Mesenchymal stem cell (in vitro differentiated cells and primary cell): ENCODE measurements at regions not wholly inside any gene's neighbourhood (a gene's known extent, or its start where the extent isn't known, plus 50 kb on each side); places are given as distances from the start of the nearest gene placed in this dataset.

Source experiments
- DNase-seq: peaks from one replicate; pipeline ENCODE4 v3.0.0-alpha.2; 2013
- H2AFZ ChIP-seq: one replicate; pipeline ENCODE4 v1.6.1; 2013; ENCODE audit warnings: low read depth, mild to moderate bottlenecking, control low read depth, inconsistent platforms, low read length, moderate library complexity
- H2AK5ac ChIP-seq: 2 replicates; pipeline ENCODE4 v1.6.1; 2013; ENCODE audit warnings: low read length, moderate library complexity, mild to moderate bottlenecking, inconsistent platforms; ENCODE audit not compliant: severe bottlenecking
- H2BK120ac ChIP-seq: one replicate; pipeline ENCODE4 v1.6.1; 2013; ENCODE audit warnings: low read depth, mild to moderate bottlenecking, inconsistent platforms, low read length, moderate library complexity
- H2BK12ac ChIP-seq, 2 experiments: one replicate each; pipeline ENCODE4 v1.6.1; 2013; ENCODE audit warnings: inconsistent platforms in 2 of 2, low read length in 2 of 2, mild to moderate bottlenecking in 2 of 2, moderate library complexity in 2 of 2, control low read depth in 1 of 2
- H2BK15ac ChIP-seq: one replicate; pipeline ENCODE4 v1.6.1; 2013; ENCODE audit warnings: mild to moderate bottlenecking, low read depth, inconsistent platforms; ENCODE audit not compliant: poor library complexity, severe bottlenecking
- H2BK5ac ChIP-seq: 2 replicates; pipeline ENCODE4 v1.6.1; 2013; ENCODE audit warnings: low read depth, mild to moderate bottlenecking, low read length, control low read depth, inconsistent platforms; ENCODE audit not compliant: poor library complexity, severe bottlenecking
- H3K14ac ChIP-seq, 2 experiments: one replicate each; pipeline ENCODE4 v1.6.1; 2013; ENCODE audit warnings: inconsistent platforms in 2 of 2, low read length in 2 of 2, control low read depth in 1 of 2, mild to moderate bottlenecking in 1 of 2, moderate library complexity in 1 of 2
- H3K18ac ChIP-seq, 2 experiments: one replicate each; pipeline ENCODE4 v1.6.1; 2013; ENCODE audit warnings: inconsistent platforms in 2 of 2, low read length in 2 of 2, control low read depth in 1 of 2, low read depth in 1 of 2, mild to moderate bottlenecking in 1 of 2
- H3K23ac ChIP-seq, 2 experiments: one replicate each; pipeline ENCODE4 v1.6.1; 2013; ENCODE audit warnings: inconsistent platforms in 2 of 2, low read length in 2 of 2, mild to moderate bottlenecking in 2 of 2, moderate library complexity in 2 of 2, control low read depth in 1 of 2
- H3K27ac ChIP-seq: 2 replicates; pipeline ENCODE4 v1.5.1; 2013; ENCODE audit warnings: mild to moderate bottlenecking, moderate library complexity, low read length, control low read depth, inconsistent platforms; ENCODE audit not compliant: poor library complexity, severe bottlenecking
- H3K27me3 ChIP-seq, 2 experiments: 2 replicates each; pipeline versions ENCODE4 v1.6.1 to v1.7.0; 2013; ENCODE audit warnings: low read length in 2 of 2, mild to moderate bottlenecking in 2 of 2, moderate library complexity in 2 of 2, control low read depth in 1 of 2, inconsistent platforms in 1 of 2; ENCODE audit not compliant: control insufficient read depth in 1 of 2, insufficient read depth in 1 of 2
- H3K36me3 ChIP-seq, 2 experiments: 2 replicates each; pipeline versions ENCODE4 v1.6.1 to v1.7.0; 2013; ENCODE audit warnings: low read length in 2 of 2, control low read depth in 1 of 2, inconsistent platforms in 1 of 2, low read depth in 1 of 2, mild to moderate bottlenecking in 1 of 2; ENCODE audit not compliant: insufficient read depth in 2 of 2, control insufficient read depth in 1 of 2
- H3K4ac ChIP-seq, 2 experiments: one replicate each; pipeline ENCODE4 v1.6.1; 2013; ENCODE audit warnings: inconsistent platforms in 2 of 2, low read length in 2 of 2, mild to moderate bottlenecking in 2 of 2, moderate library complexity in 2 of 2, control low read depth in 1 of 2, low read depth in 1 of 2
- H3K4me1 ChIP-seq: 2 replicates; pipeline ENCODE4 v1.6.1; 2013; ENCODE audit warnings: low read depth, low read length, control low read depth; ENCODE audit not compliant: control insufficient read depth, insufficient read depth
- H3K4me2 ChIP-seq: 2 replicates; pipeline ENCODE4 v1.6.1; 2013; ENCODE audit warnings: low read length, mild to moderate bottlenecking, inconsistent platforms; ENCODE audit not compliant: poor library complexity, severe bottlenecking
- H3K4me3 ChIP-seq, 2 experiments: 2 replicates each; pipeline versions ENCODE4 v1.5.1 to v1.7.0; 2013; ENCODE audit warnings: low read length in 2 of 2, mild to moderate bottlenecking in 2 of 2, control low read depth in 1 of 2, low read depth in 1 of 2; ENCODE audit not compliant: insufficient read depth in 1 of 2
- H3K79me1 ChIP-seq: replicated peaks from 2 replicates; pipeline ENCODE4 v1.6.1; 2013; ENCODE audit warnings: mild to moderate bottlenecking, control low read depth, low read length, inconsistent platforms; ENCODE audit not compliant: poor library complexity, severe bottlenecking
- H3K9ac ChIP-seq: 2 replicates; pipeline ENCODE4 v1.7.0; 2013; ENCODE audit warnings: mild to moderate bottlenecking, low read length, moderate library complexity
- H3K9me3 ChIP-seq: 2 replicates; pipeline ENCODE4 v1.7.0; 2013; ENCODE audit warnings: mild to moderate bottlenecking, low read length; ENCODE audit not compliant: control insufficient read depth
- H4K8ac ChIP-seq: one replicate; pipeline ENCODE4 v1.6.1; 2013; ENCODE audit warnings: inconsistent platforms, mild to moderate bottlenecking, low read length, moderate library complexity
- H4K91ac ChIP-seq: one replicate; pipeline ENCODE4 v1.6.1; 2013; ENCODE audit warnings: mild to moderate bottlenecking, low read length, inconsistent platforms
- WGBS: methylation state at CpG from one replicate; pipeline ENCODE4 v1.1.7; 2013; ENCODE audit warnings: mixed read lengths; 5-methylcytosine and 5-hydroxymethylcytosine counted together

DNA sequence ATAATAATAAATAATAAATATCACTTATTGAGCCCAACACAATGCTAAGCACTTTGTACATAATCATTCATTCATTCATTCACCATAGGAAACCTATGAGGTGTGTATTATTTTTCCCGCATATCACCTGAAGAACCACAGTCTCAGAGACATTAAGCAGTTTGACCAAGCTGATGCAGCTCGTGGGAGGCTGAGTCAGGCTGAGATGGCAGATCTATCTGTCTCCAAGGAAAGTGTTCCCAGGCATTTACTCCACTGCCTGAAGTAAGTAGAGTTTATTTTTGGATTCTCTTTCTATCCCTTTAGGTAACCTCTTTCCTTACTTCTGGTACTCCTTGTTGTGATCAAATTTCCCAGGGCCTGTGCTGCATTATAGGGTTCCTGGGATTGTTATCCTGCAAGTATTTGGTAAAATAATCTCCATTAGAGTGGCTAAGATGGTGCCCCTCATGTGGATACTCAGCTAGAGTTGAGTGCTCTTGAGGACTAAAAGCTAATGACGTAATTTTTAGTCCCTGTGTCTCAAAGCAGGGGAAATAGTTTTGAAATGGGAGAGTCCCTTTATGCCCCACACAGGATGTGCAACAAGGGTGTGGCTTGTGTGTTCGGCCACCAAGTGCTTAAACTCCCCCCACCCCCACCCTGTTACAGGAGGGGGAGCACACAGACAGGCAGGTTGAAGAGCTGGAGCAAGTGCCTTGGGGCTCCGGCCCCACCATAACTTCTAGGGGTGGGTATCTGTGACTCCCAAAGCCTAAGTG lies 467.0 kb downstream of the STIM2 start:
- no peak overlapping the region for H3K18ac ChIP-seq
- H3K27me3 ChIP-seq, result no peaks in the 10 kb centered on the region
- 79% methylated on average over 4 of the region's 5 CpGs for WGBS

DNA sequence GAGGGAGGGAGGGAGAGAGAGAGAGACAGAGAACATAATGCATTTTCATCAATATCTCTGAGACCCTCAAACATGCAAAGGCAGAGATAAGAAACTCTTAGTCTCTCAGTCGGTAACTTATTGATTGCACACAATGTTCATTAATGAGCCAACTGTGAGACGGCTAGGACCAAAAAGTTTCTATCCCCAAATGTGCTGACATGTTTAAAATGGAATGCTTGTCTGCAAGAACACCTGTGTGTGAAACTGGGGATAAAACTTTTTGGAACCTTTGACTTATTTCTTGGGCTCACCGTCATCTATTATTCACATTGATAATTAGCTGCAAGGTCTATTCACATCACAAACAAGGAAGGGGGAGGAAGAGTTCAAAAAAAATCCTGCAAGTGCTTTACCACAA lies 477.9 kb downstream of the STIM2 start:
- H3K14ac ChIP-seq, result no peak overlapping the region
- 90% methylated on average over 2 of the region's 3 CpGs for WGBS
- H3K79me1 ChIP-seq, result no peaks in the 10 kb centered on the region
- H2BK120ac ChIP-seq, result no peak overlapping the region
- no peaks in the 10 kb centered on the region for H3K27me3 ChIP-seq
- no peak overlapping the region for H3K9ac ChIP-seq
- H3K18ac ChIP-seq, result no peak overlapping the region
- H4K91ac ChIP-seq, result no peak overlapping the region
- H3K4me2 ChIP-seq, result no peak overlapping the region
- H3K4ac ChIP-seq, result no peak overlapping the region
- no peaks in the 10 kb centered on the region for H3K36me3 ChIP-seq
- H2BK12ac ChIP-seq, result no peak overlapping the region
- no peak overlapping the region for H2BK5ac ChIP-seq
- no peak overlapping the region for H2AFZ ChIP-seq
- no peak overlapping the region for H4K8ac ChIP-seq
- no peak for DNase-seq
- no peak overlapping the region for H2AK5ac ChIP-seq
- no peak overlapping the region for H2BK15ac ChIP-seq
- no peak overlapping the region for H3K23ac ChIP-seq
- peaks cover 7% of the 10 kb centered on the region for H3K9me3 ChIP-seq
- H3K4me1 ChIP-seq, result no peaks in the 10 kb centered on the region
- no peak overlapping the region for H3K27ac ChIP-seq
- H3K4me3 ChIP-seq, result no peak overlapping the region

More for the DNA sequence above, 467.0 kb downstream of the STIM2 start:
- no peak overlapping the region for H2AFZ ChIP-seq
- no peaks in the 10 kb centered on the region for H3K4me1 ChIP-seq
- no peak overlapping the region for H2BK120ac ChIP-seq
- DNase-seq, result no peak
- no peak overlapping the region for H3K14ac ChIP-seq
- no peaks in the 10 kb centered on the region for H3K79me1 ChIP-seq
- H2BK15ac ChIP-seq, result no peak overlapping the region
- H3K4ac ChIP-seq, result no peak overlapping the region
- H4K8ac ChIP-seq, result no peak overlapping the region
- no peaks in the 10 kb centered on the region for H3K36me3 ChIP-seq
- no peak overlapping the region for H2BK5ac ChIP-seq
- H4K91ac ChIP-seq, result no peak overlapping the region
- H3K27ac ChIP-seq, result no peak overlapping the region
- H3K9ac ChIP-seq, result no peak overlapping the region
- H2AK5ac ChIP-seq, result no peak overlapping the region
- no peak overlapping the region for H3K4me3 ChIP-seq
- H3K9me3 ChIP-seq, result no peaks in the 10 kb centered on the region
- H3K23ac ChIP-seq, result no peak overlapping the region
- H3K4me2 ChIP-seq, result no peak overlapping the region
- no peak overlapping the region for H2BK12ac ChIP-seq

GRCh38 chr4:27343411-27343810 lies 482.8 kb downstream of the STIM2 start:
- H3K27me3 ChIP-seq, result no peaks in the 10 kb centered on the region
- H3K14ac ChIP-seq, result no peak overlapping the region
- H3K4me1 ChIP-seq, result no peaks in the 10 kb centered on the region
- H3K79me1 ChIP-seq, result no peaks in the 10 kb centered on the region
- no peak overlapping the region for H2AK5ac ChIP-seq
- no peak overlapping the region for H2BK120ac ChIP-seq
- no peak overlapping the region for H3K23ac ChIP-seq
- H2BK5ac ChIP-seq, result no peak overlapping the region
- H2BK12ac ChIP-seq, result no peak overlapping the region
- no peak overlapping the region for H4K8ac ChIP-seq
- no peak overlapping the region for H3K27ac ChIP-seq
- no peak overlapping the region for H2BK15ac ChIP-seq
- no peak overlapping the region for H3K4me3 ChIP-seq
- no peak overlapping the region for H4K91ac ChIP-seq
- no peaks in the 10 kb centered on the region for H3K36me3 ChIP-seq
- H3K9me3 ChIP-seq, result peaks cover 4% of the 10 kb centered on the region
- H3K9ac ChIP-seq, result no peak overlapping the region
- DNase-seq, result no peak
- no peak overlapping the region for H3K4me2 ChIP-seq
- WGBS, result no CpG with 5 or more reads among the region's 3 CpGs
- H2AFZ ChIP-seq, result no peak overlapping the region
- H3K4ac ChIP-seq, result no peak overlapping the region
- no peak overlapping the region for H3K18ac ChIP-seq

- H3K14ac ChIP-seq, result no peak overlapping the region
- no peak overlapping the region for H3K4me2 ChIP-seq
- H2BK12ac ChIP-seq, result no peak overlapping the region
- 61% methylated on average over 3 of the region's 3 CpGs for WGBS
- no peak overlapping the region for H4K91ac ChIP-seq
- no peak overlapping the region for H2BK5ac ChIP-seq
- no peak overlapping the region for H2AK5ac ChIP-seq
- H3K27me3 ChIP-seq, result no peaks in the 10 kb centered on the region
- DNase-seq, result peak; percentile 5
- H3K9ac ChIP-seq, result no peak overlapping the region
- H3K4ac ChIP-seq, result no peak overlapping the region
- no peak overlapping the region for H4K8ac ChIP-seq
- no peak overlapping the region for H2BK120ac ChIP-seq
- no peaks in the 10 kb centered on the region for H3K36me3 ChIP-seq
- H3K18ac ChIP-seq, result no peak overlapping the region
- no peak overlapping the region for H2AFZ ChIP-seq
- no peaks in the 10 kb centered on the region for H3K4me1 ChIP-seq
- no peak overlapping the region for H3K23ac ChIP-seq
- H3K4me3 ChIP-seq, result no peak overlapping the region
- no peak overlapping the region for H3K27ac ChIP-seq
- no peaks in the 10 kb centered on the region for H3K9me3 ChIP-seq
- H2BK15ac ChIP-seq, result no peak overlapping the region
- no peaks in the 10 kb centered on the region for H3K79me1 ChIP-seq
These were observed 489.5 kb downstream of the STIM2 start for GRCh38 chr4:27350161-27350560.
